Muscle of leg (tissue), 3 donors: ENCODE measurements at regions not wholly inside any gene's neighbourhood (a gene's known extent, or its start where the extent isn't known, plus 50 kb on each side); places are given as distances from the start of the nearest gene placed in this dataset.

Source experiments
- DNase-seq: peaks from one replicate; pipeline ENCODE4 v3.0.0; 2013
- H3K27ac ChIP-seq: one replicate; pipeline ENCODE4 v1.5.1; 2013; ENCODE audit warnings: mild to moderate bottlenecking, low read length, control low read depth
- H3K27me3 ChIP-seq: one replicate; pipeline ENCODE4 v1.6.1; 2013; ENCODE audit warnings: low read length; ENCODE audit not compliant: control insufficient read depth, insufficient read depth
- H3K36me3 ChIP-seq: one replicate; pipeline ENCODE4 v1.6.1; 2013; ENCODE audit warnings: low read length; ENCODE audit not compliant: control insufficient read depth, insufficient read depth
- H3K4me1 ChIP-seq: one replicate; pipeline ENCODE4 v1.6.1; 2013; ENCODE audit warnings: low read length; ENCODE audit not compliant: control insufficient read depth, insufficient read depth
- H3K4me3 ChIP-seq: one replicate; pipeline ENCODE4 v1.5.1; 2013; ENCODE audit warnings: low read length, control low read depth
- H3K9me3 ChIP-seq: replicated peaks from 2 replicates; pipeline ENCODE4 v1.6.1; 2013; ENCODE audit warnings: low read depth, low read length; ENCODE audit not compliant: control insufficient read depth
- WGBS: methylation state at CpG from one replicate; pipeline ENCODE4 v1.1.5; 2013; ENCODE audit warnings: missing lambda C conversion rate; ENCODE audit not compliant: insufficient coverage; 5-methylcytosine and 5-hydroxymethylcytosine counted together

GRCh38 chr10:44723619-44724325 lies 187.4 kb upstream of the TMEM72 start:
- peak; percentile 95 for DNase-seq
- Histone ChIP-seq H3K27me3 (no peaks in the 10 kb centered on the region), H3K27ac (peak overlapping the region; percentile 40), H3K4me1 (peaks cover 6% of the 10 kb centered on the region), H3K4me3 (no peak overlapping the region), H3K9me3 (peaks cover 5% of the 10 kb centered on the region), H3K36me3 (no peaks in the 10 kb centered on the region)
- WGBS, result 43% methylated on average over 3 of the region's 7 CpGs

GRCh38 chr10:44724415-44725174 lies 186.5 kb upstream of the TMEM72 start:
- Histone ChIP-seq H3K9me3 (no peaks in the 10 kb centered on the region), H3K27ac (no peak overlapping the region), H3K4me1 (peaks cover 6% of the 10 kb centered on the region), H3K27me3 (no peaks in the 10 kb centered on the region), H3K4me3 (no peak overlapping the region), H3K36me3 (no peaks in the 10 kb centered on the region)
- 60% methylated on average over 4 of the region's 6 CpGs for WGBS
- no peak for DNase-seq

DNA sequence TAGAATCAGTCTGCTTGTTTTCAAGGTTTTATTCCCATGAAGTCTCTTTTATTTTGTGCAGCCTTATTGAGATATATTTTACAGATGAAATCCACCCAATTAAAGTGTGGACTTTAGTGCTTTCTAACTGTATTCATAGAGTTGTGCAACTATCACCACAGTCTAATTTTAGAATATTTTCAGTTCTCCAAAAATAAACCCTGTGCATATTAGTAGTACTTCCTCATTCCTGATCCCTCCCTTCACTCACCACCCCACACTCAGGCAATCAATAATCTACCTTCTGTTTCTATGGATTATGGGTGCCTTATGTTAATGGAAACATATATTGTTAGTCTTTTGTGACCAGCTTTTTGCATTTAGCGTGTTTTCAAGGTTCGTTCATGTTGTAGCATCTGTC lies 185.7 kb upstream of the TMEM72 start:
- Histone ChIP-seq H3K36me3 (no peaks in the 10 kb centered on the region), H3K9me3 (no peaks in the 10 kb centered on the region), H3K4me3 (no peak overlapping the region), H3K4me1 (peaks cover 6% of the 10 kb centered on the region), H3K27me3 (no peaks in the 10 kb centered on the region), H3K27ac (no peak overlapping the region)
- DNase-seq, result peak; percentile 53
- no CpG with 5 or more reads among the region's 2 CpGs for WGBS

- peak; percentile 54 for DNase-seq
- Histone ChIP-seq H3K4me1 (no peaks in the 10 kb centered on the region), H3K27ac (peak overlapping the region; percentile 52), H3K9me3 (peaks cover 2% of the 10 kb centered on the region), H3K36me3 (no peaks in the 10 kb centered on the region), H3K27me3 (no peaks in the 10 kb centered on the region), H3K4me3 (no peak overlapping the region)
- WGBS, result 33% methylated on average over 1 of the region's 2 CpGs
Measured at GRCh38 chr10:44731283-44731682, 179.9 kb upstream of the TMEM72 start.

DNA sequence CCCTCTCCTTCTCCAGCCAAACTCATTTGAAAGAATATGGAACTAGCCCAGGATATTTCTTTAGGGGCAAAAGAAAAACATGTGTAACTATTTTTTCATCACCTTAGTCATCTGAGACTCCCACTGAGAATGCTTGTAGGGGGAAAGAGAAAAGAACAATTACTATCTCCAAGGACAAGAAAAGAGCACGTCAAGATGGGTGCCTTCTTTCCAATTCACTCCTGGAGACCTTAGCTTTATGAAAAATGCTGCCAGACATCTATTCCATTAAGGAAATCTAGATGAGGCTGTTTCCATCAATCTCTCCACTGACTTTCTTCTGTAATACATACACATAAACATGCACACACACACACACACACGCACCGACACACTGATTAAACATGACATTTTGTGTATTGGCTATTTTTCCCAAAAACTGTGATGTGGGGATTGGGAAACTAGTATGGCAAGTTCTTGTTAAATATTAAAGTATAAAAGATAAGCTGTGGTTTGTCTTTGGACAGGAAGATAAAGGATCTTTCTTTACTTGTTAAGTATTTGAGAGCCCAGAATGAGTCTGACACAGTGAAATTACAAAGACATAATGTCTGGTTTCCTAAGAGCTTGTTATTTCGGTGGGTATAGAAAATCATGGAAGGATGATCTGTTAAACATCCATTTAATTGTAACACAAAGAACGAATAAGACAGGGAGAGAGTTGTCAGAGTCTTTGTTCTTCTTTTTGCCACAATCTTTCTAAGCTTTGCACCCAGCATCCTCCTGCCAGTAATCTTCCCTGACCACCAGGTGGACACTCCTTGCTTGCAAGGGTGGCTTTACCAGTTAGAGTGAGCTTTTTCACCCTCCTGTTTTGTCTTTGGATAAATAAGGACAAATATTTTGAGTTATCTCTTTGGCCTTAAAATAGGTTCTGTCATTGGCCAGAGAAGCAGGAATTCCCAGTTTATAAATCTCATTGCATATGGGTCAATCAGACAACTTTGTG lies 177.3 kb upstream of the TMEM72 start:
- Histone ChIP-seq H3K27ac (no peak overlapping the region), H3K4me3 (no peak overlapping the region), H3K9me3 (peaks cover 2% of the 10 kb centered on the region), H3K36me3 (no peaks in the 10 kb centered on the region), H3K4me1 (no peaks in the 10 kb centered on the region), H3K27me3 (no peaks in the 10 kb centered on the region)
- DNase-seq, result peak; percentile 52
- WGBS, result no CpG with 5 or more reads among the region's 5 CpGs

DNA sequence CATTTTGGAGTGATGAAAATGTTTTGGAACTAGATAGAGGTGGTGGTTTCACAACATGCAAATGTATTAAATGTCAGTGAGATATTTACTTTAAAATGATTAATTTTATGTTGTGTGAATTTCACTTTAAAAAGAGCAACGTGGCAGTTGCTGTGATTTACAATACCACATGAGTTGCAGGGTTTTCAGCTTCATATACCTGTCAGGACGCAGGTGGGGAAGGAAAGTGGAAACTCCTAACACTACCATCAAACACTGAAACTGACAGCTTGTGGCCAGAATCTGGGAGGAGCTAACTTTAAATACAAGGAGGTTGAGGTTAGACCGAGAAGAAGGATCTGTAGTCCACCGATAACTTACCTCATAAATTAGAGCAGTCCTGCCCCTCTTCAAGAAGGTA lies 168.9 kb upstream of the TMEM72 start:
- no CpG with 5 or more reads among the region's 4 CpGs for WGBS
- Histone ChIP-seq H3K4me1 (no peaks in the 10 kb centered on the region), H3K27me3 (no peaks in the 10 kb centered on the region), H3K36me3 (no peaks in the 10 kb centered on the region), H3K27ac (no peak overlapping the region), H3K4me3 (no peak overlapping the region), H3K9me3 (no peaks in the 10 kb centered on the region)
- DNase-seq, result no peak

DNA sequence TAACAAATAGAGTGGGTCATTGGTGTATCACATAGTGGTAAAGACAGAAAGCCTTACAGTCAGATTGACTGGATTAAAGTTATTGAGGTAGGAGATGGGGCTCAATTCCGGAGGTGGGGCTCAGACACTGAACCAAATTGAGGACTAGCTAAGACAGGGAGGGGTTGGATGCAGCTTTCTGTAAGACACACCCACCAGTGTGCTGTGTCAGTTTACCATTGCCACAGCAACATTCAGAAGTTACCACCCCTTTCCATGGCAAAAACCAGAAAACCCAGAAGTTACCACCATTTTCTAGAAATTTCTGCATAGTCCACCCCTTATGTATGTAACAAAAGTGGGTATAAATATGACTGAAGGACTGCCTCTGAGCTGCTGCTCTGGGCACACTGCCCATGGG lies 167.6 kb upstream of the TMEM72 start:
- H3K4me3 ChIP-seq, result no peak overlapping the region
- WGBS, result 67% methylated on average over 1 of the region's 1 CpG
- H3K27ac ChIP-seq, result no peak overlapping the region
- no peaks in the 10 kb centered on the region for H3K27me3 ChIP-seq
- no peaks in the 10 kb centered on the region for H3K36me3 ChIP-seq
- peaks cover 6% of the 10 kb centered on the region for H3K9me3 ChIP-seq
- DNase-seq, result no peak
- H3K4me1 ChIP-seq, result no peaks in the 10 kb centered on the region

DNA sequence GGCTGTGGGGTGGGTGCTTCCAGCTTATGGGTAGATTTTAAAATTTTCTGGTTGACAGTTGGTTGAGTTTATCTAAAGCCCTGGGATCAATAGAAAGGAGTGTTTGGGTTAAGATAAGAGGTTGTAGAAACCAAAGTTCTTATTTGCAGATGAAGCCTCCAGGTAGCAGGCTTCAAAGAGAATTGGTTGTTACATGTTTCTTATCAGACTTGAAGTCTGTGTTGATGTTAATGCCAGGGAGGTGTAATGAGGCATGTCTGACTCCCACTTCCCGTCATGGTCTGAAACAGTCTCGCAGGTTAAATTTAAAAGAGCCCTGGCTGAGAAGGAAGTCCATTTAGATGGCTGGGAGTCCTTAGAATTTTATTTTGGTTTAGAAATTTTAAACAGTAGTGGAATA lies 165.2 kb upstream of the TMEM72 start:
- no peak for DNase-seq
- no CpG with 5 or more reads among the region's 2 CpGs for WGBS
- H3K9me3 ChIP-seq, result peaks cover 6% of the 10 kb centered on the region
- H3K4me3 ChIP-seq, result no peak overlapping the region
- no peaks in the 10 kb centered on the region for H3K27me3 ChIP-seq
- H3K27ac ChIP-seq, result no peak overlapping the region
- no peaks in the 10 kb centered on the region for H3K36me3 ChIP-seq
- H3K4me1 ChIP-seq, result no peaks in the 10 kb centered on the region

- H3K9me3 ChIP-seq, result peaks cover 6% of the 10 kb centered on the region
- H3K36me3 ChIP-seq, result no peaks in the 10 kb centered on the region
- H3K4me3 ChIP-seq, result no peak overlapping the region
- H3K27me3 ChIP-seq, result no peaks in the 10 kb centered on the region
- DNase-seq, result no peak
- no peak overlapping the region for H3K27ac ChIP-seq
- no peaks in the 10 kb centered on the region for H3K4me1 ChIP-seq
- WGBS, result 89% methylated on average over 5 of the region's 9 CpGs
Measured at GRCh38 chr10:44747593-44748172, 163.5 kb upstream of the TMEM72 start.
